GM12873 (cell line): ENCODE measurements at regions not wholly inside any gene's neighbourhood (a gene's known extent, or its start where the extent isn't known, plus 50 kb on each side); places are given as distances from the start of the nearest gene placed in this dataset.

ENCODE experiments used
- TF ChIP-seq, protein P1 (sequence below): IDR thresholded peaks from 2 replicates; pipeline ENCODE4 v1.5.1; 2012; ENCODE audit warnings: low read depth, mild to moderate bottlenecking, moderate library complexity, low read length, control low read depth; ENCODE audit not compliant: insufficient read depth; ENCODE audit errors: missing control alignments

GRCh38 chr2:47676261-47676926, 105.6 kb upstream of the KCNK12 start:
- TF ChIP-seq, protein P1, sequence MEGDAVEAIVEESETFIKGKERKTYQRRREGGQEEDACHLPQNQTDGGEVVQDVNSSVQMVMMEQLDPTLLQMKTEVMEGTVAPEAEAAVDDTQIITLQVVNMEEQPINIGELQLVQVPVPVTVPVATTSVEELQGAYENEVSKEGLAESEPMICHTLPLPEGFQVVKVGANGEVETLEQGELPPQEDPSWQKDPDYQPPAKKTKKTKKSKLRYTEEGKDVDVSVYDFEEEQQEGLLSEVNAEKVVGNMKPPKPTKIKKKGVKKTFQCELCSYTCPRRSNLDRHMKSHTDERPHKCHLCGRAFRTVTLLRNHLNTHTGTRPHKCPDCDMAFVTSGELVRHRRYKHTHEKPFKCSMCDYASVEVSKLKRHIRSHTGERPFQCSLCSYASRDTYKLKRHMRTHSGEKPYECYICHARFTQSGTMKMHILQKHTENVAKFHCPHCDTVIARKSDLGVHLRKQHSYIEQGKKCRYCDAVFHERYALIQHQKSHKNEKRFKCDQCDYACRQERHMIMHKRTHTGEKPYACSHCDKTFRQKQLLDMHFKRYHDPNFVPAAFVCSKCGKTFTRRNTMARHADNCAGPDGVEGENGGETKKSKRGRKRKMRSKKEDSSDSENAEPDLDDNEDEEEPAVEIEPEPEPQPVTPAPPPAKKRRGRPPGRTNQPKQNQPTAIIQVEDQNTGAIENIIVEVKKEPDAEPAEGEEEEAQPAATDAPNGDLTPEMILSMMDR, result no peak

DNA sequence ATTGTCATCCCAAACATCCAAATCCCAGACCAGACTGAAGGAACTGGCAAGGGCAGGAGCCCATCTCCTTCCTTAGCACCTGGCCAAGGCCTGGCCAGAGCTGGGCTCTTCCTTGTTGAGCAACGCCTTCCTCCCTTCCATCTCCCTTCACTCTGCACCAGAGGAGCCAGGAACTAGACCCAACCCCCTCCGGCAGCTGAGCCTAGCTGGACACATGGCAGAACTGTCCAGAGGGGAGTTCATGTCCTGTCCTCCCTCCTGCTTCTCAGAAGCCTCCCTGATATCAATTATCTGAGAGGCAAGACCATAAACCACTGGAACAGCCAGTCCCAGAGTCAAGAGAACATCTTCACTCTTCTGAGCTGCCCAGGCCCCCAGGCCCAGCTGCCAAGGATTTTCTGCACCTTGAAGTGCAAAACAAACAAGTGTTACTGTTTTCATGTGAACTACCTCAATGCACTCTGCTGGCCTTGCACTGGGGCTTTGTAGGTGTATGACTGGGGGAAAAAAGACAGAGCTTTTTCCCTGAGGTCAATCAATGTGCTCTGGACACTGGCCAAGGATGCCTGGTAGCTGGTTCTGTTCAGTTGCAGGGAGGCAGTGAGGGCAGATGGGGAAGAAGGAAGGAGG, 104.5 kb upstream of the KCNK12 start:
- TF ChIP-seq, protein P1, result no peak

DNA sequence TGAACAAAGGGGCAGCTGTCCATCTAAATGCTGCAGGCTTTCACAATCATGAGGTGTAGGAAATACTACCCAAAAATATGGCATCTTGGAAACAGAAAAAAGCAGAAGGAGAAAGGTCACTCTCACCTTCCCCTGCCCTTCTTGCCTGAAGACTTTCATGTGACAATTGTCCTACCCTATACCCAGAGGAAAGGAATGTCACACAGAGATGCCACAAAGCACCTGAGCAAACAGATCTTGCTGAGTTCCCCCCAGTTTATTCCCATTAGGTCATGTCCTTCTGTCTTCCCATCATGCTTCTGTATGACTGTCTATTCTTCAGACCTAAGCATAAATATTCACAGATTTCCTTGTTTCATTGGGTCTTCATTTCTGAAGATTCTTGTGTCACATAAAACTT, 95.5 kb upstream of the KCNK12 start:
- TF ChIP-seq, protein P1, result no peak

DNA sequence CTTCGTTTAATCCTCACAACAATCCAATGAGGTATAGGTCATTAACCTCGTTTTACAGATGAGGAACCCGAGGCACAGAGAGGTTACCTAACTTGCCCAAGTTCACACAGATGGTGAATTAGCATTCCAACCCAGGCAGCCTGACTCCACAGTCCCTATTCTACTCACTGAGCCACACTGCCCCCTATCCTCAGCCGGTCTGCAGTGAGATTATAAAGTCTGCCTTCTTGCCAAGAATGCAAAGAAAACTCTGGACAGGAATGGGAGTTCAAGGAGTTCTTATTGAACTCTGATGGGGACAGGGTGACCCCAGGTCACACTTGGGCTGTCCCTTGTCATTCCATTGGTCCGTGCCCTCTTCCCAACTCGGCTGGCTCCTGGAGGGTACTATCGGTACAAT, 94.0 kb upstream of the KCNK12 start:
- TF ChIP-seq, protein P1, result peak; percentile 44

DNA sequence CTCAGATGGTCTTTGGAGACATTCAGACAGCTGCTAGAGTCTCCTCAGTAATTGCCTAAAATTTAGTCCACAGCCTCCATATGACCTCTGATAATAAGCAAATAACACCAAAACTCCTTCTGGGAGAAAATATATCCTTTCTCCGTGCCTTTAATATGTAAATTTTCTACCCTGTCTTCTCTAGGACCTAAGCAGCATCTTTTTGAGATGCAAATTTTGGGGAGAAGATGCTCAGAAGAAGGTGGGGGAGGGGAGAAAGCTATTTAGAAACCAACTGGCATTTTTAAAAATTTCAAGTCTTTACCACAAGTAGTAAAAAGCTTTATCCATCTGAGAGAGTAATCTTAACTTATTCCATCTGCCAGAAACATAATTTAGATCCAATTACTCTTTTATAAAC, 91.8 kb upstream of the KCNK12 start:
- TF ChIP-seq, protein P1, result no peak

- TF ChIP-seq, protein P1, result no peak
Measured at GRCh38 chr2:47661310-47661709, 90.5 kb upstream of the KCNK12 start.

GRCh38 chr2:47660168-47660567, 89.4 kb upstream of the KCNK12 start:
- TF ChIP-seq, protein P1, result no peak
